B cell (primary cell): ENCODE measurements at regions not wholly inside any gene's neighbourhood (a gene's known extent, or its start where the extent isn't known, plus 50 kb on each side); places are given as distances from the start of the nearest gene placed in this dataset.

Experiments used
- ATAC-seq: fragments of 200-7000 bp; cut with Tn5 transposase; one replicate; pipeline ENCODE4 v1.10.0; 2021; ENCODE audit warnings: low read depth, mild to moderate bottlenecking, moderate number of reproducible peaks, moderate library complexity
- CTCF ChIA-PET: fragments of 350-600 bp; sonication (Branson Sonifier 250); formaldehyde crosslinking; loops from one replicate; lab custom pipeline; 2021; ENCODE audit warnings: antibody characterized with exemption, inconsistent platforms; lab: Charles Lee
- POLR2A ChIA-PET: fragments of 350-600 bp; sonication (Branson Sonifier 250); formaldehyde crosslinking; loops from one replicate; lab custom pipeline; 2021; ENCODE audit warnings: antibody characterized with exemption; lab: Charles Lee
- DNase-seq: peaks from one replicate; pipeline ENCODE4 v3.0.0; 2013
- H2AFZ ChIP-seq: 2 replicates; pipeline ENCODE4 v1.6.1; 2012; ENCODE audit warnings: mild to moderate bottlenecking, low read depth, low read length; ENCODE audit not compliant: insufficient read depth, poor library complexity, severe bottlenecking
- H3K27ac ChIP-seq, 2 donors: 1 replicate in 1 of 2; 2 replicates in 1 of 2; pipeline ENCODE4 v1.5.1; 2012 to 2013; ENCODE audit warnings: low read length in 2 of 2, mild to moderate bottlenecking in 2 of 2, moderate library complexity in 1 of 2
- H3K27me3 ChIP-seq, 4 experiments: fragments of 200-600 bp in 1 of 4; sonication (generic) in 1 of 4; replicated peaks in 1 of 4; 1 replicate in 2 of 4; 2 replicates in 2 of 4; pipeline versions ENCODE4 v1.6.1 to v1.7.0; 2013 to 2016; ENCODE audit warnings: low read length in 3 of 4, mild to moderate bottlenecking in 2 of 4, mixed read lengths in 1 of 4, moderate library complexity in 1 of 4; ENCODE audit not compliant: insufficient read depth in 4 of 4, control insufficient read depth in 3 of 4; ENCODE audit errors: control extremely low read depth in 1 of 4
- H3K36me3 ChIP-seq, 2 experiments: replicated peaks in 1 of 2; 1 replicate in 1 of 2; 2 replicates in 1 of 2; pipeline versions ENCODE4 v1.6.1 to v1.7.1; 2013; ENCODE audit warnings: low read length in 1 of 2; ENCODE audit not compliant: insufficient read depth in 2 of 2, control insufficient read depth in 1 of 2; ENCODE audit errors: control extremely low read depth in 1 of 2, extremely low read depth in 1 of 2
- H3K4me1 ChIP-seq, 2 donors: fragments of 200-600 bp in 1 of 2; sonication (generic) in 1 of 2; 1 replicate in 1 of 2; 2 replicates in 1 of 2; pipeline versions ENCODE4 v1.5.1 to v1.6.1; 2013 to 2017; ENCODE audit warnings: low read length in 2 of 2; ENCODE audit not compliant: control insufficient read depth in 2 of 2, insufficient read depth in 2 of 2
- H3K4me2 ChIP-seq: replicated peaks from 2 replicates; pipeline ENCODE3; 2012; ENCODE audit warnings: mild to moderate bottlenecking, low read depth, low read length; ENCODE audit not compliant: poor library complexity, severe bottlenecking
- H3K4me3 ChIP-seq, 5 experiments: fragments of 200-600 bp in 1 of 5; sonication (generic) in 1 of 5; 1 replicate in 3 of 5; 2 replicates in 2 of 5; pipeline versions ENCODE4 v1.5.1 to v1.7.0; 2011 to 2016; ENCODE audit warnings: low read length in 4 of 5, mild to moderate bottlenecking in 4 of 5, low read depth in 2 of 5, control low read depth in 1 of 5, moderate library complexity in 1 of 5; ENCODE audit not compliant: insufficient read depth in 1 of 5; ENCODE audit errors: control extremely low read depth in 1 of 5, extremely low read depth in 1 of 5
- H3K79me2 ChIP-seq: fragments of 200-600 bp; sonication (generic); one replicate; pipeline ENCODE4 v1.6.0; 2016; ENCODE audit warnings: low read length; ENCODE audit not compliant: control insufficient read depth, insufficient read depth
- H3K9ac ChIP-seq: fragments of 200-600 bp; sonication (generic); 2 replicates; pipeline ENCODE4 v1.6.1; 2017; ENCODE audit warnings: mild to moderate bottlenecking, low read length, moderate library complexity
- H3K9me3 ChIP-seq, 3 donors: one replicate each; pipeline versions ENCODE4 v1.6.1 to v1.7.1; 2013; ENCODE audit warnings: low read length in 2 of 3; ENCODE audit not compliant: control insufficient read depth in 2 of 3, insufficient read depth in 1 of 3; ENCODE audit errors: control extremely low read depth in 1 of 3
- H4K20me1 ChIP-seq: 2 replicates; pipeline ENCODE4 v1.6.0; 2012; ENCODE audit warnings: mild to moderate bottlenecking, low read length; ENCODE audit not compliant: insufficient read depth, control insufficient read depth, poor library complexity, severe bottlenecking
- H3K27ac Mint-ChIP-seq: one replicate; pipeline ENCODE4 v1.8.0; 2021; ENCODE audit warnings: mixed read lengths
- H3K27me3 Mint-ChIP-seq: one replicate; pipeline ENCODE4 v1.8.0; 2021; ENCODE audit warnings: mixed read lengths
- H3K4me1 Mint-ChIP-seq: one replicate; pipeline ENCODE4 v1.8.0; 2021; ENCODE audit warnings: mixed read lengths
- H3K4me3 Mint-ChIP-seq: one replicate; pipeline ENCODE4 v1.8.0; 2021; ENCODE audit warnings: mixed read lengths
- H3K9me3 Mint-ChIP-seq: one replicate; pipeline ENCODE4 v1.8.0; 2022; ENCODE audit warnings: mixed read lengths; ENCODE audit not compliant: insufficient read depth
- CTCF ChIP-seq: fragments of 200-600 bp; IDR thresholded peaks from one replicate; pipeline ENCODE4 v1.8.0; 2022; ENCODE audit warnings: antibody characterized with exemption, mild to moderate bottlenecking
- EZH2 ChIP-seq: IDR thresholded peaks from 2 replicates; pipeline ENCODE4 v1.6.1; 2012; ENCODE audit warnings: borderline replicate concordance, low read depth, mild to moderate bottlenecking, moderate library complexity, low read length; ENCODE audit not compliant: insufficient read depth, poor library complexity, severe bottlenecking
- WGBS: methylation state at CpG from one replicate; pipeline ENCODE4 v1.1.5; 2013; ENCODE audit warnings: missing lambda C conversion rate; ENCODE audit not compliant: insufficient coverage; 5-methylcytosine and 5-hydroxymethylcytosine counted together
- intact Hi-C: fragments of 100-400 bp; cut with micrococcal nuclease; formaldehyde crosslinking; loops from one replicate; pipeline ENCODE4 v1.10.0; 2022

DNA sequence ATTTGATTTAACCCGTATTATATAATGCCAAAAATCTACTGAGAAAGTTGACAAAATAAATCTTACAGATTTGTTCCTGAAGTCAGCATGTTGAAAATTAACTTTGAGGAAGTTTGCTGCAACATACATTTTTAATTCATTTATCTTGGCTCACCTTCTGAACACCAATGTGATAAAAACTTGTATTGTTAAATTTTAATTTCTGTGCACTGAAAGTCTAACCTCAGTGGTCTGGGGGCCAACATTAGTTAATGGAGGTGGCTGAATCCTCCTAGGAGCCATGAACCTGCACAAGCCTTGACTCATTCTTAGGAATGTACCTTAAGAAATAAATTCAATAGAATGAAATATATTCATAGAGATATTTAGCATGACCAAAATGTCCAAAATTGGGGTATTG, 95.3 kb downstream of the ADSS2 start:
- Histone ChIP-seq H2AFZ (no peak overlapping the region), H3K4me1 (peaks cover 3 to 11% of the 10 kb centered on the region in 2 donors), H3K27ac (no peak overlapping the region), H4K20me1 (no peaks in the 10 kb centered on the region), H3K4me3 (no peak overlapping the region), H3K27me3 (no peaks in the 10 kb centered on the region), H3K79me2 (no peaks in the 10 kb centered on the region), H3K9ac (no peak overlapping the region), H3K4me2 (no peak overlapping the region), H3K36me3 (no peaks in the 10 kb centered on the region), H3K9me3 (no peaks in the 10 kb centered on the region)
- POLR2A ChIA-PET: no interaction called here
- DNase-seq (no peak), ATAC-seq (no peak)
- WGBS: no CpG with 5 or more reads among the region's 1 CpG
- peaks cover 5% of the 10 kb centered on the region for H3K4me1 Mint-ChIP-seq
- H3K4me3 Mint-ChIP-seq: no peak overlapping the region
- CTCF ChIA-PET: no interaction called here
- H3K27ac Mint-ChIP-seq: no peak overlapping the region
- no peaks in the 10 kb centered on the region for H3K9me3 Mint-ChIP-seq
- H3K27me3 Mint-ChIP-seq: no peaks in the 10 kb centered on the region
- intact Hi-C loops: no loop called here
- TF ChIP-seq CTCF: no peak
- TF ChIP-seq EZH2: no peak
